Stimulated activated memory B cell treated with anti-CD40 and anti-IgM and Interleukin-4, amounts not matched to agents 10 μg/mL and 1 μg/mL and 100 μg/mL, for 72 hours (primary cell): ENCODE measurements at regions not wholly inside any gene's neighbourhood (a gene's known extent, or its start where the extent isn't known, plus 50 kb on each side); places are given as distances from the start of the nearest gene placed in this dataset.

Source experiments
- ATAC-seq: fragments of 150-1000 bp; cut with Tn5 transposase; 2 replicates; pipeline ENCODE4 v1.10.0; 2021
- H3K27ac Mint-ChIP-seq: one replicate; pipeline ENCODE4 v1.8.0; 2022; ENCODE audit warnings: mild to moderate bottlenecking, mixed read lengths
- H3K27me3 Mint-ChIP-seq: one replicate; pipeline ENCODE4 v1.8.0; 2022; ENCODE audit warnings: mixed read lengths
- H3K36me3 Mint-ChIP-seq: one replicate; pipeline ENCODE4 v1.8.0; 2022; ENCODE audit warnings: mixed read lengths
- H3K4me1 Mint-ChIP-seq: one replicate; pipeline ENCODE4 v1.8.0; 2022; ENCODE audit warnings: mixed read lengths
- H3K4me3 Mint-ChIP-seq: one replicate; pipeline ENCODE4 v1.8.0; 2022; ENCODE audit warnings: mild to moderate bottlenecking, moderate library complexity, mixed read lengths
- H3K9me3 Mint-ChIP-seq: one replicate; pipeline ENCODE4 v1.8.0; 2022; ENCODE audit warnings: mixed read lengths

- Mint-ChIP-seq H3K9me3 (peaks cover 18% of the 10 kb centered on the region), H3K27ac (no peak overlapping the region), H3K36me3 (no peaks in the 10 kb centered on the region), H3K4me3 (no peak overlapping the region), H3K4me1 (no peaks in the 10 kb centered on the region), H3K27me3 (peaks cover 3% of the 10 kb centered on the region)
- ATAC-seq: no peak
These were observed 243.0 kb upstream of the GJB5 start for GRCh38 chr1:34511802-34512201.

GRCh38 chr1:34518146-34518699 lies 236.6 kb upstream of the GJB5 start:
- no peaks in the 10 kb centered on the region for H3K36me3 Mint-ChIP-seq
- no peak overlapping the region for H3K27ac Mint-ChIP-seq
- no peaks in the 10 kb centered on the region for H3K27me3 Mint-ChIP-seq
- H3K9me3 Mint-ChIP-seq: peaks cover 7% of the 10 kb centered on the region
- H3K4me3 Mint-ChIP-seq: no peak overlapping the region
- no peak for ATAC-seq
- no peaks in the 10 kb centered on the region for H3K4me1 Mint-ChIP-seq

DNA sequence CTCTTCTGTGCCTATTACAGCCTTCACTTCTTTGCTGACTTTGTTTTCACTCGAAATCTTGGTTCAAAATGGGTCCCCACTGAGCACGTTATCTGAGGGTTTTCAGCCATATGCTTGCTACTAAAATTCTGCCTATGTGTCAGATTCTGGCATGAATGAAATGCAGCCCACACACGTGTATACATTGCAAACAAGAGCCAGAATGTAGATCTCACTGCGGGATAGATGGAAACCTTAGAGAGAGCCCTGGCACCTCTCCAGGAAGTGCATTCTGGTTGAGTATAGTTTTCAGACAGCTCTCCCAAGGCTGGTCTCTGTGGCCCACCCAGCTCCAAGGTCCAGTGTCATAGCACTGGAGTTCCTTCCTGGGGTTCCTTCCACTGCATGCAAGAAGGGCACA lies 234.7 kb upstream of the GJB5 start:
- H3K27me3 Mint-ChIP-seq: peaks cover 11% of the 10 kb centered on the region
- no peak overlapping the region for H3K27ac Mint-ChIP-seq
- H3K4me3 Mint-ChIP-seq: no peak overlapping the region
- no peaks in the 10 kb centered on the region for H3K4me1 Mint-ChIP-seq
- no peak for ATAC-seq
- H3K9me3 Mint-ChIP-seq: peaks cover 7% of the 10 kb centered on the region
- H3K36me3 Mint-ChIP-seq: no peaks in the 10 kb centered on the region

DNA sequence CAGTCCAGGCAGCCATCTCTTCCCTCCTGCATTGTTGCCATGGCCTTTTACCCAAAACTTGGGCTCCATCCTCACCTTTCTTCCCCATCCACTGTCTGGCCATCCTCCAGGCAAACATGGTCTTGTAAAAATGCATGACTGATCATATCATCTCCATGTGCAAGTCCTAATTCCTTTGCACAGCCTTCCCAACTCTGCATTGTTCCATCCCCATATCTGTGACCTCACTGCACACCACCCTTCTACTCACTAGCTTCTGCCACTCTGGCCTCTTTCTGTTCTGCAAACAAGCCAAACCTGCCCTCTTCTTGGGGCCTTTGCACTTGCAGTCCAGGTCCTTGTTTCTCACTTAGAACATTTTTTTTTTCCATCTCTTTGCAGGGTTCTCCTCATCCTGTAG lies 230.1 kb upstream of the GJB5 start:
- Mint-ChIP-seq H3K36me3 (no peaks in the 10 kb centered on the region), H3K4me1 (no peaks in the 10 kb centered on the region), H3K27me3 (peaks cover 23% of the 10 kb centered on the region), H3K9me3 (no peaks in the 10 kb centered on the region), H3K4me3 (no peak overlapping the region), H3K27ac (no peak overlapping the region)
- ATAC-seq: no peak

DNA sequence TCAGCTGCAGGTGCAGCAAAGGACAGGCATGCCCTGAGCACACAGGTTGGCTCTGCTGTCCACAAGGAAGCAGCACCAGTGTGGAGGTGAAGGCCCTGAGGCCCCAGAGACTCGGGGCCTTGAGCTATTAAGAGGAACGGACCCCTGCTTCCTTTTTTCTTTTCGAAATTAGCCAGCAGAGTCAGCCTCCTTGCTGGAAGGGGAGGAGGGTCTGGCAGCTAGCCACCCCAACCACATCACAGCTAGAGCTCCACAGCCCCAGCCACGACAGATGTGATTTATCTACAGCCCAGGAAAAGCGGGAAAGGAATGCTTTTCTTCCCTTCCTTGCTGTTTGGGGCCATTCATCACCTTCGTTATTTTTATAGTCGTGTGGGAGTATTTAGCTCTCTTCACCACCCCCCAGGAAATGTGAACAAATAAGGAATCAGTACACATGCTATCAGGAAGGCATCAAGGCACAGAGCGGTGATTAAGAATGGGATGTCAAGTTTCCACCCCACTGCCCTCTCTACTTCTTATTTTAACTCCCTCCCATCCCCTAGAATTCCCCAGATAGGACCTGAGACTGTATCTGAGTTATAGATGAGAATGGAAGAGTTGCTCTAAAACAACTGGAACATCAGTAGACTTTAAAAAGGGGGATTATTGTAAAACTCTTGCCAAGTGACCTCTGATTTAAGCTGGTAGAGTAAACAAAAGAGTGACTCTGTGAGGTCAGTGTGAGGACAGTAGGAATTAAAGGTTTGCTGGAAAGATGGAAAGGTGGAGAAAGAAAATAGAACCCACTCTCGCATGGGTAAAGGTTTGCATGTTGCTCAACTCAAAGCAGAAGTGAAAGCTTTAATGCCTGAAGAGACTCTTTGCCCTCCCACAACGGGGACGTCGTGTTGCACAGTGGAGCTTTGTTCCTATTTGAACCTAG lies 224.7 kb upstream of the GJB5 start:
- Mint-ChIP-seq H3K27ac (no peak overlapping the region), H3K4me1 (peaks cover 7% of the 10 kb centered on the region), H3K4me3 (no peak overlapping the region), H3K9me3 (no peaks in the 10 kb centered on the region), H3K36me3 (no peaks in the 10 kb centered on the region), H3K27me3 (peaks cover 22% of the 10 kb centered on the region)
- ATAC-seq: no peak

DNA sequence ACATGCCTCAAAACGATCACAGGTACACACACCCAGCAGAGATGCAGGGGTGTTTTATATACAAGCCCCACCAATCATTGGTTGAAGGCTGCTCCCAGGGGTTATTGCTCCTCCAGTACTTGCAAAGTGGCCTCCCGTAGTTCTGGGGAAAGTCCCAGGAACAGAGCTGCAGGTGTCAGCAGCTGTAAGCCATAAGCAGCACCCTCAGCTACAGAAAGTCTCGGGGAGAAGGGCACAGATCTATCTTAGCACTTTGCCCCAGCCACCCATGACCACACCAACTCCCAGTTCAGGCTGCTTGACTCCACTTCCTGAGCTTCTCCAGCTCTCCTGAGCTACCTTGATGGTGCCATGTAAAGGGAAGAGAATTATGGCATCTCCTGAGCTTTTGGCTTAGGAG lies 222.7 kb upstream of the GJB5 start:
- H3K27me3 Mint-ChIP-seq: peaks cover 24% of the 10 kb centered on the region
- no peaks in the 10 kb centered on the region for H3K36me3 Mint-ChIP-seq
- H3K27ac Mint-ChIP-seq: no peak overlapping the region
- peaks cover 7% of the 10 kb centered on the region for H3K4me1 Mint-ChIP-seq
- H3K9me3 Mint-ChIP-seq: no peaks in the 10 kb centered on the region
- H3K4me3 Mint-ChIP-seq: no peak overlapping the region
- no peak for ATAC-seq

DNA sequence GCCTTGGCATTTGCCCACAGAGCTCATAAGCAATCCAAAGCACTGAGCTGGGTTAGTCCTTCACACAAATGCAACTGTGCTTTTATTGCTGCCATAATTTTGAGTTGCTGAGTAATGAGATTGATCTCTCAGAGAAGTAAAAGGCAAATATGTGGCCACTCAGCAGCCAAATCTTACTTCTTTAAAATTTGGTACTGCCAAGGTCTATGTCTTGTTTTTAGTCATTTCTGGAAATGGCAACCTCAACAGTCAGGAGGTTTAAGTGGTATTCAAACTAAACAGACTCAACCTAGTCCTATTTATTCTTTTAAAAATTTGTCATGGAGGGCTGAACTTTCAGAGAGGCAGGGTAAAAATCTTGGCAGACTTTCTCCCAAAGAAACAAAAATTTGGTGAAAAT lies 216.4 kb upstream of the GJB5 start:
- H3K4me3 Mint-ChIP-seq: no peak overlapping the region
- H3K27ac Mint-ChIP-seq: no peak overlapping the region
- no peaks in the 10 kb centered on the region for H3K4me1 Mint-ChIP-seq
- H3K36me3 Mint-ChIP-seq: no peaks in the 10 kb centered on the region
- ATAC-seq: no peak
- peaks cover 50% of the 10 kb centered on the region for H3K27me3 Mint-ChIP-seq
- H3K9me3 Mint-ChIP-seq: no peaks in the 10 kb centered on the region

DNA sequence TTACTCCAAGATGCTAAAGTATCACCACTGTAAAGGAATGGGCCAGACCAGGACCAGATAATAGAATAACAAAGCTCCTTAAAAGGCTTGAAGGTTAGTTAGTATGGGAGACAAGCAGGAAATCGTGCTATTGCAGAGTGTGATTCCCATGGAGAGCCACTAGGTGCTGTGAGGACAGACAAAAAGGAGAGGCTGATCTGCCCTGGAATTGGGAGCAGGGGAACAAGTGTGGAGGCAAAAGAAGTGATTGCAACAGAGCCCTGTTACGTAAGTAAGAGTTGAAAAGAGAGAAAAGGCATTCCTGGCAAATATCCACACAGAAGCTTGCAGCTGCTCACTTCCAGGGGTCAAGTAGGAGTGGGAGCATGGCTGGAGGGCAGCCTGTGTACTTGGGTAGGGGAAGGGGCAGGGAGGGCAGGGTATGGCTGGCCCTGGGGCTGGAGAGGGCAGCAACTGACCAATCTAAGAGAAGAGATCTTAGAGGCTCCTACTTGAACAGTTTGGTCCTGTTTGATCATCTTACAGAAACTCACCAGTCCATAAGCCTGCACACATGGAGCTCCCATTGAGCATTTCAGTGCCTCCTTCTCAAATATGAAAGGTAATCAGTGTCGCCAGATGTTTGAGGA lies 207.7 kb upstream of the GJB5 start:
- Mint-ChIP-seq H3K27me3 (peaks cover 16% of the 10 kb centered on the region), H3K9me3 (peaks cover 4% of the 10 kb centered on the region), H3K4me3 (no peak overlapping the region), H3K4me1 (no peaks in the 10 kb centered on the region), H3K36me3 (no peaks in the 10 kb centered on the region), H3K27ac (no peak overlapping the region)
- no peak for ATAC-seq

- Mint-ChIP-seq H3K27ac (no peak overlapping the region), H3K9me3 (peaks cover 9% of the 10 kb centered on the region), H3K36me3 (no peaks in the 10 kb centered on the region), H3K27me3 (peaks cover 16% of the 10 kb centered on the region), H3K4me1 (no peaks in the 10 kb centered on the region), H3K4me3 (no peak overlapping the region)
- no peak for ATAC-seq
These were observed 205.6 kb upstream of the GJB5 start for GRCh38 chr1:34549199-34549598.

GRCh38 chr1:34578306-34578705 lies 176.5 kb upstream of the GJB5 start:
- no peak overlapping the region for H3K4me3 Mint-ChIP-seq
- no peak overlapping the region for H3K27ac Mint-ChIP-seq
- no peaks in the 10 kb centered on the region for H3K4me1 Mint-ChIP-seq
- H3K9me3 Mint-ChIP-seq: peaks cover 6% of the 10 kb centered on the region
- peaks cover 52% of the 10 kb centered on the region for H3K27me3 Mint-ChIP-seq
- no peak for ATAC-seq
- H3K36me3 Mint-ChIP-seq: no peaks in the 10 kb centered on the region

- no peaks in the 10 kb centered on the region for H3K36me3 Mint-ChIP-seq
These were observed 172.5 kb upstream of the GJB5 start for GRCh38 chr1:34582356-34582755.

GRCh38 chr1:34587761-34588160 lies 167.1 kb upstream of the GJB5 start:
- Mint-ChIP-seq H3K27me3 (peaks cover 11% of the 10 kb centered on the region), H3K4me1 (no peaks in the 10 kb centered on the region), H3K9me3 (no peaks in the 10 kb centered on the region), H3K27ac (no peak overlapping the region), H3K4me3 (no peak overlapping the region), H3K36me3 (no peaks in the 10 kb centered on the region)
- no peak for ATAC-seq

More at GRCh38 chr1:34582356-34582755, 172.5 kb upstream of the GJB5 start:
- H3K9me3 Mint-ChIP-seq: peaks cover 5% of the 10 kb centered on the region
- no peaks in the 10 kb centered on the region for H3K4me1 Mint-ChIP-seq
- ATAC-seq: no peak
- peaks cover 42% of the 10 kb centered on the region for H3K27me3 Mint-ChIP-seq
- no peak overlapping the region for H3K27ac Mint-ChIP-seq
- H3K4me3 Mint-ChIP-seq: no peak overlapping the region

DNA sequence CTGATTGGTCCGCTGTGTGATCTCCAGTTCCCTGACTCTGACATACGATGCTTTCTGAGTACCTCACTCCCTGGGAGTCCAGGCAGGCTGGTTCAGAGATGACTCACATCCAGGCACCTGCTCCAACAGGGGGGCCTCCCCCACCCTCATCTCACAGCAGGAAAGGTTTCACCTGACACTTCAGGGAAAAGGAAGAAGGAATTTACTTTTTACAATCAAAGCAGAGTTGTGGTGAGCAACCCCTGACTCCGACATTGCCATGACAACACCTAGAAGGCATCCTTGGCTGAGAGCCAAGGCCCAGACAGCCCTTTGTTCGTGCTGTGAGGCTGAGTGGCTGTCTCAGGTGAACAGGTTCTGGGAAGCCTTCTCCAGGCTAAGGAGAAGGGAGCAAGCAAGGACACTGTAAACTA lies 164.6 kb upstream of the GJB5 start:
- H3K27me3 Mint-ChIP-seq: no peaks in the 10 kb centered on the region

GRCh38 chr1:34591751-34592629 lies 162.9 kb upstream of the GJB5 start:
- no peak for ATAC-seq

More for the DNA sequence above, 164.6 kb upstream of the GJB5 start:
- Mint-ChIP-seq H3K9me3 (no peaks in the 10 kb centered on the region), H3K4me3 (no peak overlapping the region), H3K27ac (no peak overlapping the region), H3K4me1 (no peaks in the 10 kb centered on the region), H3K36me3 (no peaks in the 10 kb centered on the region)
- no peak for ATAC-seq

More at GRCh38 chr1:34591751-34592629, 162.9 kb upstream of the GJB5 start:
- Mint-ChIP-seq H3K27ac (no peak overlapping the region), H3K4me3 (no peak overlapping the region), H3K9me3 (no peaks in the 10 kb centered on the region), H3K4me1 (no peaks in the 10 kb centered on the region), H3K27me3 (no peaks in the 10 kb centered on the region), H3K36me3 (no peaks in the 10 kb centered on the region)
